ENCODE measurements at regions not wholly inside any gene's neighbourhood (a gene's known extent, or its start where the extent isn't known, plus 50 kb on each side); places are given as distances from the start of the nearest gene placed in this dataset.

- 80% methylated on average over 2 of the region's 5 CpGs for WGBS (ENCODE audit: insufficient coverage)
Observed at GRCh38 chr1:95614197-95614596, 380.2 kb downstream of the RWDD3 start.

GRCh38 chr1:95615421-95615820 is 381.4 kb downstream of the RWDD3 start:
- no peaks in the 10 kb centered on the region for H3K27me3 ChIP-seq (ENCODE audit: control insufficient read depth in 2 of 2, insufficient read depth in 2 of 2, low read length in 2 of 2)
- Mint-ChIP-seq H3K4me3 (no peak overlapping the region), H3K9me3 (peaks cover 2 to 11% (median 5%) of the 10 kb centered on the region in 7 donors), H3K4me1 (no peaks in the 10 kb centered on the region), H3K36me3 (no peaks in the 10 kb centered on the region), H3K27me3 (ENCODE audit: low read depth in 3 of 3) (no peaks in the 10 kb centered on the region), H3K27ac (no peak overlapping the region)
- intact Hi-C loops (cut with micrococcal nuclease): no loop called here
- H3K36me3 ChIP-seq (replicated peaks in 1 of 2; ENCODE audit: control insufficient read depth in 1 of 2, insufficient read depth in 2 of 2, low read length in 2 of 2): no peaks in the 10 kb centered on the region
- DNase-seq: no peak
- no peak overlapping the region for H3K9ac ChIP-seq (ENCODE audit: insufficient read depth, low read length, poor library complexity, severe bottlenecking)
- H3K4me1 ChIP-seq (ENCODE audit: control insufficient read depth in 1 of 2, insufficient read depth in 2 of 2, low read length in 2 of 2): no peaks in the 10 kb centered on the region
- no peak overlapping the region for H3K4me3 ChIP-seq (replicated peaks in 1 of 3; ENCODE audit: low read depth in 2 of 3, low read length in 3 of 3)
- no peak overlapping the region for H3K4me2 ChIP-seq (replicated peaks; ENCODE audit: extremely low read depth, low read length, poor library complexity, severe bottlenecking)
- H4K20me1 ChIP-seq (ENCODE audit: insufficient read depth, low read length): no peaks in the 10 kb centered on the region
- H3K79me2 ChIP-seq (ENCODE audit: insufficient read depth, low read length): no peaks in the 10 kb centered on the region
- TF ChIP-seq, protein P1, sequence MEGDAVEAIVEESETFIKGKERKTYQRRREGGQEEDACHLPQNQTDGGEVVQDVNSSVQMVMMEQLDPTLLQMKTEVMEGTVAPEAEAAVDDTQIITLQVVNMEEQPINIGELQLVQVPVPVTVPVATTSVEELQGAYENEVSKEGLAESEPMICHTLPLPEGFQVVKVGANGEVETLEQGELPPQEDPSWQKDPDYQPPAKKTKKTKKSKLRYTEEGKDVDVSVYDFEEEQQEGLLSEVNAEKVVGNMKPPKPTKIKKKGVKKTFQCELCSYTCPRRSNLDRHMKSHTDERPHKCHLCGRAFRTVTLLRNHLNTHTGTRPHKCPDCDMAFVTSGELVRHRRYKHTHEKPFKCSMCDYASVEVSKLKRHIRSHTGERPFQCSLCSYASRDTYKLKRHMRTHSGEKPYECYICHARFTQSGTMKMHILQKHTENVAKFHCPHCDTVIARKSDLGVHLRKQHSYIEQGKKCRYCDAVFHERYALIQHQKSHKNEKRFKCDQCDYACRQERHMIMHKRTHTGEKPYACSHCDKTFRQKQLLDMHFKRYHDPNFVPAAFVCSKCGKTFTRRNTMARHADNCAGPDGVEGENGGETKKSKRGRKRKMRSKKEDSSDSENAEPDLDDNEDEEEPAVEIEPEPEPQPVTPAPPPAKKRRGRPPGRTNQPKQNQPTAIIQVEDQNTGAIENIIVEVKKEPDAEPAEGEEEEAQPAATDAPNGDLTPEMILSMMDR (IDR thresholded peaks at IDR 0.05): no peak
- H2AFZ ChIP-seq (ENCODE audit: insufficient read depth, low read depth, low read length, poor library complexity, severe bottlenecking): no peak overlapping the region
- no CpG with 5 or more reads among the region's 3 CpGs for WGBS (ENCODE audit: insufficient coverage)
- H3K27ac ChIP-seq (ENCODE audit: low read depth in 1 of 2, low read length in 2 of 2): no peak overlapping the region
- peaks cover 3 to 31% of the 10 kb centered on the region in 2 donors for H3K9me3 ChIP-seq (replicated peaks in 1 of 2; ENCODE audit: control insufficient read depth in 1 of 2, insufficient read depth in 1 of 2, low read length in 2 of 2)

More at GRCh38 chr1:95614197-95614596, 380.2 kb downstream of the RWDD3 start:
- no peaks in the 10 kb centered on the region for H3K79me2 ChIP-seq (ENCODE audit: insufficient read depth, low read length)
- H2AFZ ChIP-seq (ENCODE audit: insufficient read depth, low read depth, low read length, poor library complexity, severe bottlenecking): no peak overlapping the region
- H3K27ac ChIP-seq (ENCODE audit: low read depth in 1 of 2, low read length in 2 of 2): no peak overlapping the region
- Mint-ChIP-seq H3K27me3 (ENCODE audit: low read depth in 3 of 3) (no peaks in the 10 kb centered on the region), H3K36me3 (no peaks in the 10 kb centered on the region), H3K4me1 (no peaks in the 10 kb centered on the region), H3K4me3 (no peak overlapping the region), H3K27ac (no peak overlapping the region), H3K9me3 (peaks cover 0 to 10% (median 5%) of the 10 kb centered on the region in 7 donors)
- intact Hi-C loops (cut with micrococcal nuclease): no loop called here
- no peak overlapping the region for H3K4me3 ChIP-seq (replicated peaks in 1 of 3; ENCODE audit: low read depth in 2 of 3, low read length in 3 of 3)
- H3K27me3 ChIP-seq (ENCODE audit: control insufficient read depth in 2 of 2, insufficient read depth in 2 of 2, low read length in 2 of 2): no peaks in the 10 kb centered on the region
- DNase-seq: no peak
- H3K4me2 ChIP-seq (replicated peaks; ENCODE audit: extremely low read depth, low read length, poor library complexity, severe bottlenecking): no peak overlapping the region
- peaks cover 6 to 33% of the 10 kb centered on the region in 2 donors for H3K9me3 ChIP-seq (replicated peaks in 1 of 2; ENCODE audit: control insufficient read depth in 1 of 2, insufficient read depth in 1 of 2, low read length in 2 of 2)
- no peak overlapping the region for H3K9ac ChIP-seq (ENCODE audit: insufficient read depth, low read length, poor library complexity, severe bottlenecking)
- TF ChIP-seq, protein P1 (IDR thresholded peaks at IDR 0.05): no peak
- H4K20me1 ChIP-seq (ENCODE audit: insufficient read depth, low read length): no peaks in the 10 kb centered on the region
- no peaks in the 10 kb centered on the region for H3K4me1 ChIP-seq (ENCODE audit: control insufficient read depth in 1 of 2, insufficient read depth in 2 of 2, low read length in 2 of 2)
- H3K36me3 ChIP-seq (replicated peaks in 1 of 2; ENCODE audit: control insufficient read depth in 1 of 2, insufficient read depth in 2 of 2, low read length in 2 of 2): no peaks in the 10 kb centered on the region

Data from CD14-positive monocyte (primary cell).